ENCODE measurements at regions not wholly inside any gene's neighbourhood (a gene's known extent, or its start where the extent isn't known, plus 50 kb on each side); places are given as distances from the start of the nearest gene placed in this dataset.
A peak's percentile ranks its signal among the peaks of the same experiment; 100 is the strongest.

GRCh38 chr4:144374065-144374464 lies 233.5 kb upstream of the GYPA start:
- ChIA-PET POLR2A (no interaction called here), CTCF (interaction anchor here (1.4 kb wide), 1 partner anchor 18 kb away, joined by 3 read pairs; no protein-coding TSS in a partner anchor)
- no peak for TF ChIP-seq ZSCAN18 (CRISPR knock-in tag; IDR thresholded peaks at IDR 0.05)
- no peak for TF ChIP-seq ZNF416 (CRISPR knock-in tag; IDR thresholded peaks at IDR 0.05)
- no peak for TF ChIP-seq TP53 (CRISPR knock-in tag; IDR thresholded peaks at IDR 0.05)
- TF ChIP-seq ZBTB21 (CRISPR knock-in tag; IDR thresholded peaks at IDR 0.05; ENCODE audit: borderline replicate concordance), result no peak
- TF ChIP-seq RORB (CRISPR knock-in tag; IDR thresholded peaks at IDR 0.05), result no peak
- TF ChIP-seq RELA (CRISPR knock-in tag; IDR thresholded peaks at IDR 0.05; ENCODE audit: borderline replicate concordance), result no peak
- TF ChIP-seq SMAD4 (CRISPR knock-in tag; IDR thresholded peaks at IDR 0.05), result no peak
- TF ChIP-seq CREM (CRISPR knock-in tag; IDR thresholded peaks at IDR 0.05), result no peak
- no peak for TF ChIP-seq TCF7 (CRISPR knock-in tag; IDR thresholded peaks at IDR 0.05; ENCODE audit: low read depth)
- ATAC-seq (peak; percentile 71), DNase-seq (ENCODE audit: low spot score) (no peak)
- H3K4me1 Mint-ChIP-seq, result peaks cover 18% of the 10 kb centered on the region
- H3K9me3 Mint-ChIP-seq, result no peaks in the 10 kb centered on the region
- no peak overlapping the region for H3K4me3 Mint-ChIP-seq
- no peak overlapping the region for H3K27ac Mint-ChIP-seq
- no peaks in the 10 kb centered on the region for H3K27me3 Mint-ChIP-seq (ENCODE audit: low read depth)
- H3K36me3 Mint-ChIP-seq, result no peaks in the 10 kb centered on the region

- Mint-ChIP-seq H3K9me3 (no peaks in the 10 kb centered on the region), H3K27me3 (ENCODE audit: low read depth) (no peaks in the 10 kb centered on the region), H3K27ac (no peak overlapping the region), H3K36me3 (no peaks in the 10 kb centered on the region), H3K4me1 (peaks cover 18% of the 10 kb centered on the region), H3K4me3 (no peak overlapping the region)
- ChIA-PET CTCF (no interaction called here), POLR2A (no interaction called here)
- TF ChIP-seq USF2 (CRISPR knock-in tag; IDR thresholded peaks at IDR 0.05) (no peak), USF1 (CRISPR knock-in tag; IDR thresholded peaks at IDR 0.05) (no peak), ESRRA (CRISPR knock-in tag; IDR thresholded peaks at IDR 0.05; ENCODE audit: borderline replicate concordance) (no peak), ATF6 (CRISPR knock-in tag; IDR thresholded peaks at IDR 0.05) (no peak), FOXP1 (CRISPR knock-in tag; IDR thresholded peaks at IDR 0.05; ENCODE audit: borderline replicate concordance) (no peak), ZNF121 (CRISPR knock-in tag; IDR thresholded peaks at IDR 0.05) (no peak), NFE2L1 (CRISPR knock-in tag; IDR thresholded peaks at IDR 0.05) (no peak), NFATC4 (CRISPR knock-in tag; IDR thresholded peaks at IDR 0.05) (no peak)
- DNase-seq (ENCODE audit: low spot score) (no peak), ATAC-seq (peak; percentile 80)
Measured at GRCh38 chr4:144376866-144377265, 236.3 kb upstream of the GYPA start.

- no peak for DNase-seq (ENCODE audit: low spot score)
- no peaks in the 10 kb centered on the region; the same call in 1 of the 2 replicates for H3K27me3 Mint-ChIP-seq (ENCODE audit: low read depth)
- H3K9me3 Mint-ChIP-seq, result peaks cover 44% of the 10 kb centered on the region
- H3K36me3 Mint-ChIP-seq, result peaks cover 36% of the 10 kb centered on the region
- peaks cover 6% of the 10 kb centered on the region for H3K4me1 Mint-ChIP-seq
- no peak for ATAC-seq
- ChIA-PET POLR2A (no interaction called here), CTCF (no interaction called here)
- no peak overlapping the region for H3K4me3 Mint-ChIP-seq
- no peak overlapping the region for H3K27ac Mint-ChIP-seq
- TF ChIP-seq ZNF512 (CRISPR knock-in tag; IDR thresholded peaks at IDR 0.05; ENCODE audit: borderline replicate concordance) (no peak), ZNF121 (CRISPR knock-in tag; IDR thresholded peaks at IDR 0.05) (no peak), FOXP4 (CRISPR knock-in tag; IDR thresholded peaks at IDR 0.05) (no peak), TEAD1 (CRISPR knock-in tag; IDR thresholded peaks at IDR 0.05) (no peak), IRF1 (CRISPR knock-in tag; IDR thresholded peaks at IDR 0.05) (no peak), KAT7 (CRISPR knock-in tag; IDR thresholded peaks at IDR 0.05; ENCODE audit: borderline replicate concordance) (no peak)
Measured at GRCh38 chr4:144384408-144384807, 243.9 kb upstream of the GYPA start.

Data from WTC11 (cell line).